ENCODE measurements at regions not wholly inside any gene's neighbourhood (a gene's known extent, or its start where the extent isn't known, plus 50 kb on each side); places are given as distances from the start of the nearest gene placed in this dataset.

DNA sequence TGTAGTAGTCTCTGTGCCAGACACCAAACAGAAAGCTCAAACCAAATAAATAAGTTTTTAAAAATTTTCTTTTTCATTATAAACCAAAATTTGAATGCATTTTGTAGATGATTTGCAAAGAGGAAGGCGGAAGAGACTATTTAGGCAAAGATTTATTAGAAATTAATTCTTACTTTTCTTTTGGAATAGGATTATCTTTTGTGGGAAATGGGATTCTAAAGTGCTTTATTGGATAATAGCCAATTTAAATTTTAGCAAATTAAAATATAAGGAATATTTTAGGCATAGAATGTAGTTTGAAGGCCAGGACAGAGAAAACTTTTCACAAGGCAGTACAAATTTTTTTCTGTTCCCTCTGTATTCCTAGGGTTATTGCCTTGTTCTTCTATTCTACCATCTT, 311.4 kb upstream of the ITGA1 start:
- Histone ChIP-seq H3K27me3 (ENCODE audit: insufficient read depth, low read depth, low read length) (no peaks in the 10 kb centered on the region), H3F3A (ENCODE audit: insufficient read depth, low read length, poor library complexity, severe bottlenecking) (no peaks in the 10 kb centered on the region), H2AFZ (ENCODE audit: low read depth, low read length) (no peak overlapping the region), H3K27ac (ENCODE audit: low read length) (no peak overlapping the region), H3K4me2 (ENCODE audit: low read length) (no peak overlapping the region), H3K79me2 (replicated peaks; ENCODE audit: insufficient read depth, low read length) (no peaks in the 10 kb centered on the region), H3K4me3 (ENCODE audit: low read length) (no peak overlapping the region), H3K9ac (ENCODE audit: low read length) (no peak overlapping the region), H4K20me1 (ENCODE audit: insufficient read depth) (no peaks in the 10 kb centered on the region), H3K9me3 (ENCODE audit: low read length) (no peaks in the 10 kb centered on the region), H3K36me3 (ENCODE audit: insufficient read depth, low read length) (no peaks in the 10 kb centered on the region), H3K9me2 (ENCODE audit: insufficient read depth, low read length) (no peaks in the 10 kb centered on the region)
- no peak for TF ChIP-seq MXI1 (conservative IDR thresholded peaks at IDR 0.05; ENCODE audit: poor library complexity, severe bottlenecking)
- TF ChIP-seq CTCF (IDR thresholded peaks at IDR 0.05; ENCODE audit: poor library complexity, severe bottlenecking), result no peak
- TF ChIP-seq EZH2 (IDR thresholded peaks at IDR 0.05; ENCODE audit: borderline replicate concordance, insufficient read depth, low read length, poor library complexity, severe bottlenecking), result no peak
- no peak for TF ChIP-seq SMC3 (conservative IDR thresholded peaks at IDR 0.05; ENCODE audit: poor library complexity)
- TF ChIP-seq RAD21 (conservative IDR thresholded peaks at IDR 0.05), result no peak
- no peak for TF ChIP-seq TAF1 (IDR thresholded peaks at IDR 0.05; ENCODE audit: low read depth)
- no peak for TF ChIP-seq POLR2AphosphoS5 (IDR thresholded peaks at IDR 0.05)
- TF ChIP-seq REST (IDR thresholded peaks at IDR 0.05; ENCODE audit: borderline replicate concordance), result no peak
- no peak for TF ChIP-seq EP300 (conservative IDR thresholded peaks at IDR 0.05; ENCODE audit: poor library complexity, severe bottlenecking)

DNA sequence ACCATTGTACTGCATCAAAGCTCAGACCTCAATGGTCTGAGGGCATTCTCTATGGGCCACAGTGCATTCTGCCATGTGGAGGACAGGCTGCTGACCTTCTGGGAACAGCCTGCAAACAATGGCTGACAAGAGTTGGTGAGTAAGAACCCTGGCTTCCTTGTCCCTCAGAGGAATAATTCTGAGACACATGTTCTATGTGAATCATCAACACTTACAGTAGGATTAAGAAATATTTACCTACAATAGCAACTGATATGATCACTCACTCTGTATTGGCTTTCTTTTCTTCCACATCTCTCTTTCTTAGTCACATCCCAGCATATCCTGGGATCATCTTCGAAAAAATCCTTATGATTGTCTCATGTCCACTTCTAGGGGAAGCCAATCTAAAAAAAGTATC, 306.5 kb upstream of the ITGA1 start:
- H3K9me2 ChIP-seq (ENCODE audit: insufficient read depth, low read length), result no peaks in the 10 kb centered on the region
- no peaks in the 10 kb centered on the region for H3K79me2 ChIP-seq (replicated peaks; ENCODE audit: insufficient read depth, low read length)
- H3K9me3 ChIP-seq (ENCODE audit: low read length), result no peaks in the 10 kb centered on the region
- H4K20me1 ChIP-seq (ENCODE audit: insufficient read depth), result no peaks in the 10 kb centered on the region
- H3K27ac ChIP-seq (ENCODE audit: low read length), result no peak overlapping the region
- no peaks in the 10 kb centered on the region for H3K36me3 ChIP-seq (ENCODE audit: insufficient read depth, low read length)
- H3K4me2 ChIP-seq (ENCODE audit: low read length), result no peak overlapping the region
- TF ChIP-seq CTCF (IDR thresholded peaks at IDR 0.05; ENCODE audit: poor library complexity, severe bottlenecking), result no peak
- no peak for TF ChIP-seq MXI1 (conservative IDR thresholded peaks at IDR 0.05; ENCODE audit: poor library complexity, severe bottlenecking)
- no peak for TF ChIP-seq SMC3 (conservative IDR thresholded peaks at IDR 0.05; ENCODE audit: poor library complexity)
- TF ChIP-seq EP300 (conservative IDR thresholded peaks at IDR 0.05; ENCODE audit: poor library complexity, severe bottlenecking), result no peak
- TF ChIP-seq TAF1 (IDR thresholded peaks at IDR 0.05; ENCODE audit: low read depth), result no peak
- no peak for TF ChIP-seq REST (IDR thresholded peaks at IDR 0.05; ENCODE audit: borderline replicate concordance)
- no peak for TF ChIP-seq POLR2AphosphoS5 (IDR thresholded peaks at IDR 0.05)
- TF ChIP-seq EZH2 (IDR thresholded peaks at IDR 0.05; ENCODE audit: borderline replicate concordance, insufficient read depth, low read length, poor library complexity, severe bottlenecking), result no peak
- TF ChIP-seq RAD21 (conservative IDR thresholded peaks at IDR 0.05), result no peak
- H2AFZ ChIP-seq (ENCODE audit: low read depth, low read length), result no peak overlapping the region
- no peak overlapping the region for H3K9ac ChIP-seq (ENCODE audit: low read length)
- H3K4me3 ChIP-seq (ENCODE audit: low read length), result no peak overlapping the region
- no peaks in the 10 kb centered on the region for H3F3A ChIP-seq (ENCODE audit: insufficient read depth, low read length, poor library complexity, severe bottlenecking)
- H3K27me3 ChIP-seq (ENCODE audit: insufficient read depth, low read depth, low read length), result no peaks in the 10 kb centered on the region
